Cardiac septum (tissue), 1 donor: ENCODE measurements at regions not wholly inside any gene's neighbourhood (a gene's known extent, or its start where the extent isn't known, plus 50 kb on each side); places are given as distances from the start of the nearest gene placed in this dataset.
A peak's percentile ranks its signal among the peaks of the same experiment; 100 is the strongest.
"Not testable (repeated sequence)": the region's sequence is repeated elsewhere in the genome, so short reads cannot be mapped to it uniquely, and the experiment has no call there.

ENCODE experiments used
- DNase-seq: peaks from one replicate; pipeline ENCODE4 v3.0.0-alpha.2; 2020; ENCODE audit warnings: low spot score
- intact Hi-C: fragments of 100-400 bp; cut with DNase I; formaldehyde crosslinking; loops from one replicate; pipeline ENCODE4 v1.14.0; 2022
- donor health status: DM: no; HTN: no; CAD: no.

DNA sequence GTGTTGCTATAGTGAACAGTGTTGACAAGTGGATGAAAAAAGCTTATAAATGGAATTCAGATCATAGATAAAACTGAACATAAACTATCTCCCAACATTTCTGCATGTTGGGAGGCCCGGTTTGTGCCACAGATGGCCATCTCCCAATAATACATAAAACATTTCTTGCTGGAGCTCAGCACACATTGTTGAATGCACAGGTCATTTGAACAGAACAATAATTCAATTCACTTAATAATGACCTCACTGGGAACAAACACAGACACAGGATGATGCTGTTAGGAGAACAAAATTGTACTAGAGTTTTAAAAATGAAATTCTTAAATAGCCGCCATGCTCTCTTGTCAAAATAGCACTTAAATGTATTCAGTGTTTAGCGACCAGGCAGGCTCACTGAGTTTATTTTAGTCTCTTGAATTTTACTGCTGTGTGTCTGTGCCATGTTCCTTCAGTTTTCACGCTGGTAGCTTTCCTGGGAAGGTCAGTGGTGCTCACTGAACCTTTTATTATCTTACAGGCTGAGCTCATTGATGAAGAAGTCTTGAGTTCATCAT, 85.0 kb upstream of the SSBP2 start:
- intact Hi-C loops = no loop called here
- DNase-seq = no peak

- intact Hi-C loops = no loop called here
Observed at GRCh38 chr5:81834021-81834660, 83.2 kb upstream of the SSBP2 start.

DNA sequence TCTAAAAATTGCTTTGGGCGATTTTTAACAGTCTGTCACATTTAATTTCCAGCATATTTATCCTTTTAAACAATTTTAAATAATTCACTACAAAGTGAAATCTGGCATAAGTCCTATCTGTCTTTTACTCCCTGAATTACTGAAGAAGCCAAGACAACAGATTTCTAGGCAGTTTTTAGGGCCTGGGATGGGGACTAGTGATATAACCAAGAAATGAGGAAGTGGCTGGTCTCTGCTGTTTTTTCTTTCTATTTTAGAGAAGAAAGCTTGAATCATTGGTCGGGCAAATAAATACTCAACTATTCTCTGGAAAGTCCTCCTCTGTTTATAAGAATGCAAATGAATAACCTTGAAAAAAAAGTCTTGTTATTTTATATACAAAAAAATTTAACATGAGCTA, 79.7 kb upstream of the SSBP2 start:
- intact Hi-C loops = no loop called here
- DNase-seq = no peak

More at GRCh38 chr5:81834021-81834660, 83.2 kb upstream of the SSBP2 start:
- DNase-seq = no peak

GRCh38 chr5:81829242-81829641, 78.3 kb upstream of the SSBP2 start:
- DNase-seq = no peak
- intact Hi-C loops = no loop called here

DNA sequence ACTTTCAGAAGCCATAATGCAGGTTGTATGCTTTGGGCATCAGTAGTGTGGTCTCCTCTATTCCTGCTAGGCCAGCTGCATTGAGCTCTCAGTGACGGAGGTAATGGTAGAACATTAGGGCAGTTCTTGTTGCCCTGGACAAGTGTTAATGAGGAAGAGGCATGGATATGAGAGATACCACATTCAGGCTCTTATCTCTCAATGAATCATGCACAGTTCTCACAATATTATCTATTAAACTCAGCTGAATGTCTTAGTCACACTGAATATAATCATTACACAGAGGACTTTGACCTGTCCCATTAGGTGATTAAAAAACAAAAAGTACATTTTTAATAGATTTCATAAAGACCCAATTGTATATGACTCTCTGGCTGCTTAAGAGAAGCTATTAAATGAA, 76.6 kb upstream of the SSBP2 start:
- no peak for DNase-seq
- intact Hi-C loops = no loop called here

- intact Hi-C loops = no loop called here
- DNase-seq = no peak
Observed at GRCh38 chr5:81826128-81826527, 75.2 kb upstream of the SSBP2 start.

- intact Hi-C loops = no loop called here
- peak; percentile 83 for DNase-seq
Observed at GRCh38 chr5:81825237-81825636, 74.3 kb upstream of the SSBP2 start.

GRCh38 chr5:81823736-81824135, 72.8 kb upstream of the SSBP2 start:
- intact Hi-C loops, DNase-seq: not testable (repeated sequence)

- intact Hi-C loops = no loop called here
- DNase-seq = no peak
Observed at GRCh38 chr5:81820863-81821262, 70.0 kb upstream of the SSBP2 start.

DNA sequence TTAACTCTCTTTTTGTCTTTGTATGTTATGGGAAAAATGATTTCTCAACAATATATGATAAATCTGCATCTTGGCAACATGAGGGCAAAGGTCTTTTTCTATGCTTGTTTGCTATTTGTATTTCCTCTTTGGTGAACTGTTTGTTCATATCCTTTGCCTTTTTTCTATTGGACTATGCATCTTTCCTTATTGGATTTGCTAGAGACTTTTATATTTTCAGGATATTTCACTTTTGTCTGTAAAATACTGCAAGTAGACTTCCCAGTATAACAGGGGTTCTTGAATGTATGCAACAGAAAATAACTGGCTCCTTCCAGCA, 69.4 kb upstream of the SSBP2 start:
- DNase-seq = no peak
- intact Hi-C loops = no loop called here

DNA sequence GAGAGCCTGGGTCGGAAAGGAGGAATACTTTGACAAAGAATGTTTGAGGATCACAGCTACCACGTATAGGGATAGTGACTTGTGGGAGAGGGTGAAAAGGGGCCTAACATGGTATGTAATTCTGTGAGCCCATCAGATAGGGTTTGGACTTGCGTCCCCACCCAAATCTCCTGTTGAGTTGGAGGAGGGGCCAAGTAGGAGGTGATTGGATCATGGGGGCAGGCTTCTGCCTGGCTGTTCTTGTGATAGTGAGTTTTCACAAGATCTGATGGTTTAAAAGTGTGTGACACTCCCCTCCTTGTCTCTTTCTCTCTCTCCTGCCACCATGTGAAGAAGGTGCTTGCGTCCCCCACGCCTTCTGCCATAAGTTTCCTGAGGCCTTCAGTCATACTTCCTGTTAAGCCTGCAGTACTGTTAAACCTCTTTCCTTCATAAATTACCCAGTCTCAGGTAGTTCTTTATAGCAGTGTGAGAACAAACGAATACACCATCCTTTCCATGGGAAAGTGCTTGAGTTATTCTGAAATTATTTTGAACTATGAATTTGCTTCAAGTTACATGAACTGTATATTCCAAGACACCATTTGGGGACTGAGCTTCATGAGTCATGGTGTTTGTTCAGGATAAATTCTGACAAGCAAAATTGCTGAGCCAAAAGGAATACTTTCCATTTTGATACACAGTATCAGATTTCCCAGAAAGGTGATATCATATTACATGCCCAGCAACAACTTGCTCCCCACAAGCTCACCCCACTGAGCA, 68.8 kb upstream of the SSBP2 start:
- intact Hi-C loops = no loop called here

DNA sequence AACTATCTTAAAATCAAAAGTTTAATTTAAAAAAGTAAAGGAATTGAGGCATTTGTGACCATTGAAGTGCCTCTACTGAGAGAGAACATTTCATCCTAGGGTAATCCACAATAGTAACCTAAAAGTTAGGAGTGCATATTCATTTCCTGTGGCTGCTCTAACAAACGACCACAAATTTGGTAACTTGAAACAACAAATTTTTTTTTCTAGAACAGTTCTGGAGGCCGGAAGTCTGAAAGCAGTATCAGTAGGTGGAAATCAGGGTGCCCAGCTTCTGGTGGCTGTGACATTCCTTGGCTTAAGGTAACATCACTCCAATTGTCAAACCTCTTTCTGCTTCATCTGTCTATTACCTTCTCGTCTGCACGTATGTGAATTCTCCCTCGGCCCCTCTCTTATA, 67.1 kb upstream of the SSBP2 start:
- intact Hi-C loops = no loop called here
- DNase-seq = no peak

More for the DNA sequence above, 68.8 kb upstream of the SSBP2 start:
- DNase-seq = no peak

- DNase-seq = no peak
- intact Hi-C loops = no loop called here
Observed at GRCh38 chr5:81817086-81817485, 66.2 kb upstream of the SSBP2 start.

DNA sequence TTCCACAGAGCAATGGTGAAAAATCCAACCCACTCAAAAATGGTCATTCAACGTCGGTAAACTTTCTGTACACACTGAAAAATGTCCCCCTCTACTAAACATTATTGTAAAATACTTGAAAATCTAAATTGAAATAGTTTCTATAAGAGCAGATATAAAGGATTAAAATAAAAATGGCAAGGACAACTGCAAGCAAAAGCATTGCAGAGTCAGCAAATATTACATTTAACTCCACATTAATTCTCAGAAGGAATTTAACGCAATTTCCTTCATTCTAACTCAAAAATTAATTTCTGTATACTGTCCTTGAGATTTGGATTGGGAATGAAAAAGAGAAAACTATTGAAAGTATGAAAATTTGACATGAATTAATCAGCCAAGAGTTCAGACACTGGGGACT, 64.4 kb upstream of the SSBP2 start:
- intact Hi-C loops = no loop called here
- no peak for DNase-seq

- DNase-seq = no peak
- intact Hi-C loops = no loop called here
Observed at GRCh38 chr5:81808106-81808505, 57.2 kb upstream of the SSBP2 start.

- no peak for DNase-seq
- intact Hi-C loops = no loop called here
Observed at GRCh38 chr5:81805086-81805485, 54.2 kb upstream of the SSBP2 start.

DNA sequence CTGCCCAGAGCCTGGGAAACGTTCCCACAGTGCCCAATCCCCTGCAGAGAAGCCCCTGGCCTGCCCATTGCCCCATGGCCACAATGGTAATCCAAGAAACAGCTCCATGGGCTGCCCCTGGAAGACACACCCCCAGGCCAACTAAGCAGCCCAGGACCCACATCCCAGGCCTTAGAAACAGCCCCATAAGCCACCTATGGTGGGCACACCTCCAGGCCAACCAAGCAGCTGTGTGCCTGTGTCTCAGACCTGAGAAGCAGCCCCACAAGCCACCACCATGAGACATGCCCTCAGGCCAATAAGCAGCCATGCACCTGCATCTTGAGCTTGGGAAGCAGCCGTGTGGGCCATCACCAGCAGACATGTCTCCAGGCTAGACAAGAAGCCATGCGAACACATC, 52.9 kb upstream of the SSBP2 start:
- no peak for DNase-seq
- intact Hi-C loops = no loop called here

- no peak for DNase-seq
- intact Hi-C loops = no loop called here
Observed at GRCh38 chr5:81802625-81803024, 51.7 kb upstream of the SSBP2 start.

- intact Hi-C loops = no loop called here
- DNase-seq = no peak
Observed at GRCh38 chr5:81802020-81802419, 51.1 kb upstream of the SSBP2 start.

DNA sequence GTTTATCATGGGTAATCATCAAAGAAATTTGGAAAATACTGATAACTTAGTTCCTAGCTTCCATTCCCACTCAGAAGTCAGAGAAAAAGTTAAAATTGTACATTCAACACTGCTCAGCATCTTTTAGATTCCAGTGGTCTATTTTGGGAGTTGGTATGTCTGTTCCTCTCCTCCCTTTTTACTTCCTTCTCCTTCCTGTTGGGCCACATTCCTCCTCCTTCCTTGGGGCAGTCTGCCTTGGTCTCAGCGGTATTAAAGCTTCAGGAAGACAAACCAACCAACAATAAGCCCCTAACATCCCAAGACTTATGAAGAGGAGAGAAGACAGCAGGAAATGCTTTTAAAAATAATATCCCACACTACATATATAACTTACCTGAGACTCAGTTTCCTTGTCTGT, 49.9 kb upstream of the SSBP2 start:
- intact Hi-C loops = no loop called here
- DNase-seq = no peak
